ENCODE measurements at regions not wholly inside any gene's neighbourhood (a gene's known extent, or its start where the extent isn't known, plus 50 kb on each side); places are given as distances from the start of the nearest gene placed in this dataset.

DNA sequence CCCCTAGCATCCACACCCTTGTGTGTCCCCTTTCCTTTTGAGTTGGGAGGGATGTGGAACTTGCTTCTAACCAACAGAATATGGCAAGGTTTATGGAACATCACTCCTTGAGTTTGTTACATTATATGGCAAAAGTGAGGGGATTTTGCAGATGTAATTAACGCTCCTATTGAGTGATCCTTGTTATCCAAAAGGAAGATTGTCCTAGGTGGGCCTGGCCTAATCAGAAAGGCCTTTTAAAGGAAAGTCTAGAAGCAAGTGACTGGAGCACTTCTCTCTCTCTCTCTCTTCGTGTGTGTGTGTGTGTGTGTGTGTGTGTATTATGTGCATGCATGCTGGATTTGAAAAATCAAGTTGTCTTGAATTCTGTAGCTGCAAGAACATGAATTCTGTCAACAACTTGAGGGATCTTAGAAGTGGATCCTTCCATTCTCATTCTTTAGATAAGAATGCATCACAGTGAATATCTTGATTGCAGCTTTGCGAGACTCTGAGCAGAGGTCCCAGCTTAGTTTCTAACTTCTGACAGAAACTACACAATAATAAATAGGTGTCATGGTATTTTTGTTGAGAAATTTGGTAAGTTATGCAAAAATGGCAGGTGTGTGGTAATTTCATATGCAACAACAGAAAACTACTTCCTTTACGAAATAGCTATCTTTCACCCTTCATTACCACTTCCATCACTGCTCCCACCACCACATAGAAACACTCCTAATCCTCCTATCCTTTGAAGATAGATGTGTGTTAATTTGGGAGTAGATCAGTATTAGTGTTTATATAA, 360.9 kb upstream of the CBLB start:
- no peaks in the 10 kb centered on the region for H3K79me2 ChIP-seq (ENCODE audit: low read length)
- no peaks in the 10 kb centered on the region for H3K27me3 ChIP-seq (ENCODE audit: low read length)
- H3K9ac ChIP-seq (ENCODE audit: low read length), result no peak overlapping the region
- H3K4me2 ChIP-seq (ENCODE audit: low read depth, low read length, poor library complexity, severe bottlenecking), result no peak overlapping the region
- no peaks in the 10 kb centered on the region for H3K9me3 ChIP-seq (ENCODE audit: low read length)
- no peaks in the 10 kb centered on the region for H4K20me1 ChIP-seq (ENCODE audit: insufficient read depth, low read depth, low read length)
- no peak overlapping the region for H2AFZ ChIP-seq (ENCODE audit: low read length)
- 0 out of 2 replicates have a peak, but pooled peaks cover 2% of the 10 kb centered on the region for H3K9me2 ChIP-seq (replicated peaks; ENCODE audit: insufficient read depth, low read length)
- H3K36me3 ChIP-seq (ENCODE audit: insufficient read depth, low read length), result no peaks in the 10 kb centered on the region
- no peak for DNase-seq
- H3K4me1 ChIP-seq (ENCODE audit: low read length), result no peaks in the 10 kb centered on the region
- no peak overlapping the region for H3K27ac ChIP-seq (ENCODE audit: low read length)
- no peak overlapping the region for H3K4me3 ChIP-seq (ENCODE audit: low read length)

DNA sequence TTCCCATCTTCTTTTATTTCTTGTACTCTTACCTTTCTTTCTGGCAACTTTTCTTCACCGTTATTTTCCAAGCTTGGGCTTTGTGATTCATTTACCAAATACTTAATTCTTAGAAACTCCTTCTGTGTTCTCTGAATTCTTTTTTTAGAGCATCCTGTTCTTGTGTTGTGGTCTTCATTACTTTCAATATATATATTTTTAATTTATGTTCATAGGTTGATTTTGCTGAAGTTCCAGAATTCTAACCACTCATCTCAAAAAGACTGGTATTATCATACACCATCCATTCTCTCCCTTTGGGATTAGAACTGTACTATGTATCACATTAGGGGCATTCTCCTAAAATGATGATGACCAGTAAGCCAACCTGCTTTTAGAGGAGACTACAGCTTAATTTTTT, 362.3 kb upstream of the CBLB start:
- no peak overlapping the region for H3K27ac ChIP-seq (ENCODE audit: low read length)
- no peaks in the 10 kb centered on the region for H4K20me1 ChIP-seq (ENCODE audit: insufficient read depth, low read depth, low read length)
- H3K4me3 ChIP-seq (ENCODE audit: low read length), result no peak overlapping the region
- H3K36me3 ChIP-seq (ENCODE audit: insufficient read depth, low read length), result no peaks in the 10 kb centered on the region
- H3K4me1 ChIP-seq (ENCODE audit: low read length), result no peaks in the 10 kb centered on the region
- H3K9me2 ChIP-seq (replicated peaks; ENCODE audit: insufficient read depth, low read length), result 0 out of 2 replicates have a peak, but pooled peaks cover 2% of the 10 kb centered on the region
- H3K27me3 ChIP-seq (ENCODE audit: low read length), result no peaks in the 10 kb centered on the region
- H3K9ac ChIP-seq (ENCODE audit: low read length), result no peak overlapping the region
- no peak overlapping the region for H3K4me2 ChIP-seq (ENCODE audit: low read depth, low read length, poor library complexity, severe bottlenecking)
- H2AFZ ChIP-seq (ENCODE audit: low read length), result no peak overlapping the region
- no peaks in the 10 kb centered on the region for H3K9me3 ChIP-seq (ENCODE audit: low read length)
- DNase-seq, result no peak
- H3K79me2 ChIP-seq (ENCODE audit: low read length), result no peaks in the 10 kb centered on the region

DNA sequence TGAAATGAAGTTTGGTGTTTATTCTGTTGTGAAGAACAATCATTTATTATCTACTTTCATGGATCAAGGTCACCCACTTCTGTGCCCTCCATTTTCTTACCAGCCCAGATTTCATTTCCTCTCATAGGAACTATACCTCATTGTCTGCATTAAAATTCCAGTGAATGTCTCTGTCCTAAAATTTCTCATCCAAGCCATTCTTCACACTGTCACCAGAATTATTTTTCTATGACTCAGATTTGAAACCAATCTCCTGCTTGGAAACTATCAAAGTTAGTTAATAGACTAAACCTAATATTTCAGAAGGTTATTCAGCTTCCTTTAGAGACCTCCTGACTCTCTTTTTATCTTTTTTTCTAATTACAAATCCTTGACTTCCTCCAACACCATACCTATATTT, 364.1 kb upstream of the CBLB start:
- Histone ChIP-seq H3K4me2 (ENCODE audit: low read depth, low read length, poor library complexity, severe bottlenecking) (no peak overlapping the region), H4K20me1 (ENCODE audit: insufficient read depth, low read depth, low read length) (no peaks in the 10 kb centered on the region), H3K36me3 (ENCODE audit: insufficient read depth, low read length) (no peaks in the 10 kb centered on the region), H3K4me1 (ENCODE audit: low read length) (no peaks in the 10 kb centered on the region), H2AFZ (ENCODE audit: low read length) (no peak overlapping the region), H3K4me3 (ENCODE audit: low read length) (no peak overlapping the region), H3K9ac (ENCODE audit: low read length) (no peak overlapping the region), H3K27ac (ENCODE audit: low read length) (no peak overlapping the region), H3K79me2 (ENCODE audit: low read length) (no peaks in the 10 kb centered on the region), H3K27me3 (ENCODE audit: low read length) (no peaks in the 10 kb centered on the region), H3K9me3 (ENCODE audit: low read length) (no peaks in the 10 kb centered on the region), H3K9me2 (replicated peaks; ENCODE audit: insufficient read depth, low read length) (no peaks in the 10 kb centered on the region)
- DNase-seq, result no peak

DNA sequence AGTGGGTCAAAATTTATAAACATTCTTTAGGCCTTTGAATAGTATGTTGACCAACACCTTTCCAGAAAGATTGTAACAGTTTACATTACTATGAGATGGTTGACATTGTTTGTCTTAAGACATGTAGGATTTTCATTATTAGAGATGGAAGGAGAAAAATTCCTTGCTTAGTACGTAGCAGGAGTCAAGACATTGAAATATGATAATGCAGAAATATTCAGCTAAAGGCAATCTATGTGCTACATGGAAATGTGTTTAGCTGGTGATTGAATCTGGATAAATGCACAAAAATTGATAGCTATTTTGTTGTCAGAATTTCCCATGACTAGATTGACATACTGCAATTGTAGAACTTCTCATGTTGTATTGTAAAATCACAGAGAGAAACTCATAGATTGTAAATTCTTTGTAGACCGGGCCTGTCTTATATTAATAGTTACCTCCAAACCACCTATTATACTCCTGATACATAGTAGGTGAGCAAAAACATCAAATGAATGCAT, 370.4 kb upstream of the CBLB start:
- Histone ChIP-seq H3K79me2 (ENCODE audit: low read length) (no peaks in the 10 kb centered on the region), H3K9me3 (ENCODE audit: low read length) (no peaks in the 10 kb centered on the region), H3K9ac (ENCODE audit: low read length) (no peak overlapping the region), H3K4me1 (ENCODE audit: low read length) (peaks cover 5% of the 10 kb centered on the region), H3K4me2 (ENCODE audit: low read depth, low read length, poor library complexity, severe bottlenecking) (no peak overlapping the region), H3K9me2 (replicated peaks; ENCODE audit: insufficient read depth, low read length) (no peaks in the 10 kb centered on the region), H4K20me1 (ENCODE audit: insufficient read depth, low read depth, low read length) (no peaks in the 10 kb centered on the region), H3K36me3 (ENCODE audit: insufficient read depth, low read length) (no peaks in the 10 kb centered on the region), H3K27ac (ENCODE audit: low read length) (no peak overlapping the region), H3K4me3 (ENCODE audit: low read length) (no peak overlapping the region), H2AFZ (ENCODE audit: low read length) (no peak overlapping the region), H3K27me3 (ENCODE audit: low read length) (no peaks in the 10 kb centered on the region)
- DNase-seq, result no peak

DNA sequence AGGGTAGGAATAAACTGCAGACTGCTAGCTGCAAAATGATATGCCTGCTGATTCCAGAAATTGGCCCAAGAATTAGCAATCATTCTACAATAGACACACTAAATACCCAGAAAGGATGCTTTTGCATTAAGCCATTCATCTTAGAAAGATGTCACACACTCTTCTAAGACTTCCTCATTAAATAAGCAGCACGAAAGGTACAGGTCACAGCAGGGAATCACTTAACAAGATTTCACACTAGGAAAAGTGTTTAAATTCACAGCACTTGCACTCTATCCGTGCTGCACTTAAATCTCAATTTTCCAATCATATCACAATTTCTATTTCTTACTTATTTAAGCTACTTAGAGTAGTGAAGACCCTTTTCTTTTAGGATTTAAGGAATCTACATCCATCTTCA, 372.8 kb upstream of the CBLB start:
- Histone ChIP-seq H2AFZ (ENCODE audit: low read length) (no peak overlapping the region), H3K4me3 (ENCODE audit: low read length) (no peak overlapping the region), H3K36me3 (ENCODE audit: insufficient read depth, low read length) (no peaks in the 10 kb centered on the region), H4K20me1 (ENCODE audit: insufficient read depth, low read depth, low read length) (no peaks in the 10 kb centered on the region), H3K4me2 (ENCODE audit: low read depth, low read length, poor library complexity, severe bottlenecking) (no peak overlapping the region), H3K9me2 (replicated peaks; ENCODE audit: insufficient read depth, low read length) (no peaks in the 10 kb centered on the region), H3K27me3 (ENCODE audit: low read length) (no peaks in the 10 kb centered on the region), H3K9ac (ENCODE audit: low read length) (no peak overlapping the region), H3K4me1 (ENCODE audit: low read length) (peaks cover 5% of the 10 kb centered on the region), H3K79me2 (ENCODE audit: low read length) (no peaks in the 10 kb centered on the region), H3K27ac (ENCODE audit: low read length) (no peak overlapping the region), H3K9me3 (ENCODE audit: low read length) (no peaks in the 10 kb centered on the region)
- DNase-seq, result no peak

DNA sequence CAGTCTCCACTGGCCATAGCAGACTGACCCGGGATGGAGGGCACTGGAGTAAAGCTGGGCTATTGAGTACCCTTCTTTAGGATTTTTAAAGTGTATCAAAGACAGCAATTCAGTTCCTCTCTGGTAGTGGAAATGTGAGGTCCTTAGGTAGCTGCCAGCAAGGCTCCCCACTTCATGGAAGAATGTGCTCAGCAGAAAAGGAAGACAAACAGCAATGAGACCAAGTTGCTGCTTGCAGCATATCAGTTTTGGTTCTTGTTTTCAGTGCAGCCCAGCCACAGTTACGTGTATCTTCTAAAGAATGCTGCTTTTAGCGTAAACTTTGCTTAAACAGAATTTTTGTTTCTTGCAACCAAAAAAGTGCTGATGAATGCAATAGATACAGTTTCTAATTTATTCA, 374.0 kb upstream of the CBLB start:
- Histone ChIP-seq H3K9me2 (replicated peaks; ENCODE audit: insufficient read depth, low read length) (no peaks in the 10 kb centered on the region), H3K4me1 (ENCODE audit: low read length) (peaks cover 5% of the 10 kb centered on the region)

DNA sequence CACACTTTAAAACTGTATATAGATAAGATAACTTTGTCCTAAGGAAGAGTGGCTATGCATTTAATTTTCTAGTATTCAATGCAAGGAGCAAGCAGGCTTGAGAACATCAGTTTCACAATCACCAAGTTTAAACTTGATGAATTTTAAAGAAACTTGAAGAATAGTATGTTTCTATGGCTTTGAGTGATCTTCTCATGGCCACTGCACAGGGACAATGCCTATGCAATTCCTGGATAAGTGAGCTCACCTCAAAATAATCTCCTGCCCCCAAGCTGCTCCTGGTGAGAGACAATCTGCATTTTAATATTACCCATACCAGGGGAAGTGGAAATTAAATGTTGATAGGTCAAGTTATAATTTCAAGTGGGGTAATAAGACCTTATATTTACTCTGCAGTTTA, 376.6 kb upstream of the CBLB start:
- no peaks in the 10 kb centered on the region for H3K9me3 ChIP-seq (ENCODE audit: low read length)
- H3K36me3 ChIP-seq (ENCODE audit: insufficient read depth, low read length), result no peaks in the 10 kb centered on the region
- H3K27ac ChIP-seq (ENCODE audit: low read length), result no peak overlapping the region
- no peak overlapping the region for H2AFZ ChIP-seq (ENCODE audit: low read length)
- no peak overlapping the region for H3K4me2 ChIP-seq (ENCODE audit: low read depth, low read length, poor library complexity, severe bottlenecking)
- no peak overlapping the region for H3K9ac ChIP-seq (ENCODE audit: low read length)
- H4K20me1 ChIP-seq (ENCODE audit: insufficient read depth, low read depth, low read length), result no peaks in the 10 kb centered on the region
- no peak overlapping the region for H3K4me3 ChIP-seq (ENCODE audit: low read length)
- peaks cover 6% of the 10 kb centered on the region for H3K4me1 ChIP-seq (ENCODE audit: low read length)
- no peaks in the 10 kb centered on the region for H3K9me2 ChIP-seq (replicated peaks; ENCODE audit: insufficient read depth, low read length)
- no peak for DNase-seq
- no peaks in the 10 kb centered on the region for H3K27me3 ChIP-seq (ENCODE audit: low read length)
- no peaks in the 10 kb centered on the region for H3K79me2 ChIP-seq (ENCODE audit: low read length)

More for the DNA sequence above, 374.0 kb upstream of the CBLB start:
- no peak overlapping the region for H3K27ac ChIP-seq (ENCODE audit: low read length)
- H3K4me2 ChIP-seq (ENCODE audit: low read depth, low read length, poor library complexity, severe bottlenecking), result no peak overlapping the region
- H3K9me3 ChIP-seq (ENCODE audit: low read length), result no peaks in the 10 kb centered on the region
- H4K20me1 ChIP-seq (ENCODE audit: insufficient read depth, low read depth, low read length), result no peaks in the 10 kb centered on the region
- H3K9ac ChIP-seq (ENCODE audit: low read length), result no peak overlapping the region
- no peaks in the 10 kb centered on the region for H3K36me3 ChIP-seq (ENCODE audit: insufficient read depth, low read length)
- DNase-seq, result no peak
- H3K27me3 ChIP-seq (ENCODE audit: low read length), result no peaks in the 10 kb centered on the region
- no peak overlapping the region for H2AFZ ChIP-seq (ENCODE audit: low read length)
- no peaks in the 10 kb centered on the region for H3K79me2 ChIP-seq (ENCODE audit: low read length)
- H3K4me3 ChIP-seq (ENCODE audit: low read length), result no peak overlapping the region

DNA sequence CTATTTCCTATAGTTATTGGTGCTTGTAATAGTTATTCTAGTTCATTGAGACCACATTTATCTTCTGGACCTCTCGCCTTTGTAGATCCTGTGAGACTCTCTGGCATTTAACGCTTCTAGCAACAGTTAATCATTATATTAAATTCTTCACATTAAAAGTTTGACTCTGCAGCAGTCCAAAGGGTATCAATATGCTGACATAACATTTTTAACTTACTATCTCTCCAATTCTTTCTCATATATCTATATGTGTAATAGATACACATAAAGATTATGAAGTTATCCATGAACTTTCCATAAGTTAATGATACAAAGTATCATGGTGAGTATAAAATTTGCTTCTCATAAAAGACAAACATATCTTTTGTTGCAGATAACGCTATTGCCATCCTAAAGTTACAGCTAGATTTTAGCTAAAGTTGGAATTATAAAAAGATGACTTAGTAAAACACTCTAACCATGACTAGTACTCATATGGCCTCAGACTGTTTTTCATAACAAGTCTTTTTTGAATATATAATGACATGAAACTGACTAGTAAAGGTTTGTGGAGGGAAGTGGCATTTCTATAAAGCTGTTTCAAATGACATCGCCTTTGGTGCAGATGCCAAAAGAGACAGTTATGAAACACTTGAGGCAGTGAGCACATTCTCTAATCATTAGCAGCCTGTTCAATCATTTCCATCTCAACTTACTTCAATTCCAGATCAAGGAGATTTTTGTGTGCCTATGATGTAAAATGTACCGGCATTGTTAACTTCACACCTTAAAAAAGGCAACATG, 379.3 kb upstream of the CBLB start:
- Histone ChIP-seq H4K20me1 (ENCODE audit: insufficient read depth, low read depth, low read length) (no peaks in the 10 kb centered on the region), H3K27me3 (ENCODE audit: low read length) (no peaks in the 10 kb centered on the region), H3K4me1 (ENCODE audit: low read length) (peaks cover 6% of the 10 kb centered on the region), H3K4me3 (ENCODE audit: low read length) (no peak overlapping the region), H3K79me2 (ENCODE audit: low read length) (no peaks in the 10 kb centered on the region), H3K27ac (ENCODE audit: low read length) (no peak overlapping the region), H3K9ac (ENCODE audit: low read length) (no peak overlapping the region), H3K36me3 (ENCODE audit: insufficient read depth, low read length) (peaks cover 13% of the 10 kb centered on the region; the same call in 1 of the 2 replicates), H2AFZ (ENCODE audit: low read length) (no peak overlapping the region), H3K9me2 (replicated peaks; ENCODE audit: insufficient read depth, low read length) (no peaks in the 10 kb centered on the region), H3K4me2 (ENCODE audit: low read depth, low read length, poor library complexity, severe bottlenecking) (no peak overlapping the region), H3K9me3 (ENCODE audit: low read length) (no peaks in the 10 kb centered on the region; the same call in 1 of the 2 replicates)
- DNase-seq, result peak; percentile 10

Data from Karpas-422 (cell line).